NCI-H446 (cell line): ENCODE measurements at regions not wholly inside any gene's neighbourhood (a gene's known extent, or its start where the extent isn't known, plus 50 kb on each side); places are given as distances from the start of the nearest gene placed in this dataset.
"Not testable (repeated sequence)": the region's sequence is repeated elsewhere in the genome, so short reads cannot be mapped to it uniquely, and the experiment has no call there.

ENCODE experiments used
- DNase-seq, 2 experiments: peaks; one replicate each; lab custom pipeline; 2025; lab: John Stamatoyannopoulos, UW

DNA sequence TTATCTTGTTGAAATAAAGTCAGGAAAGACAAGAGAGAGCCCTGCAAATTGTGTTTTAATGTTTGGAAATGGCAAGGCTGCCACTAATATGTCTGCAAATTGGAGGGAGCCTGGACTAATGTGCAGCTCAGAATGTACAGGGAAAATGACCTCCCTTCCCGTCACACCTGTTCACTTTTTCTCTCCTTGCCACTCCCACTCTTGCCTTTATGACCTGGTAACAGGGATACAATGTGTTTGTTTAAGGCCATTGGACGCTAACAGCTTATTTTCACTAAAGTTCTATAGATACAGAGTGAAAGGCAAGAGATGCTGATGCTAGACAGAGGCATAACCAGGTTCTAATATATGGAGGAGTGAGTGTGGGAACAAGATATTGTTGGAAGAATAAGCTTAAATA lies 203.9 kb downstream of the RAB38 start:
- DNase-seq: no peak

DNA sequence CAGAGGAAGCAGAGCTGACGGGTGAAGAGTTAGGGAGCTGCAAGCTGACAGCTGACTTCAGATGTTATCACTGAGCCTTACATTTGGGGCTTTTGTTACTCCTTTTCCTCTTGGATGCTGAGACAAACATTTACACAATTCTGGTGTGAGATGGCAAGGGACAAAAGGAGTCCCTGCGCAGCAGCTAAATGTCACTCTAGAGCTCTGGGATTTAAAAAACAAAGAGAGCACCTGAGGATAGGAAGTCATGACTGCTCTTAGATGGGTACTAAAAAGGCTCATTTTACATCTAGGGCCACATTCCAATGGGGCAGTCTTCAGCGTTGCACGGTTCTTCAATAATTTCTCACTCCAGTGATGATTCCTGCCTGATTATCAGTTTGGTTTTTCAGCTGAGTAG lies 204.5 kb downstream of the RAB38 start:
- no peak for DNase-seq

DNA sequence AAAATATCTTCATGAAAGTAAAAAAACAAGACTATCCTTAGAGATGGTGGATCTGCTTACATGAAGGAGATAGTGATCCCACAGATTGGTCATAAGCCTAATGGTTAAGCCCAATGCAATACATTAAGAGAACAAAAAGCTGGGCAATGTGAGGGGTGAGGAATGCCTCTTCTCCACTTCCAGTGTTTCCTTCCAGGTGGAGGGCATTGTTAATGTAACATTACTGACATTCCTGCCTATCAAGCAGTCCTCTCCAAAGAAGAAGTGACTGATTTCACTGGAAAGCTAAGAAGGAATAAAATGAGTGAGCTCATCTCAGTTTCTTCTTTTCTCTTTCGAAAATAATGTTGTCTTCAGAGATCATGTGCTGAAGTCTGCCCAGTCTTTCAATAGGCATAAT lies 207.8 kb downstream of the RAB38 start:
- no peak for DNase-seq

- DNase-seq: no peak
Measured at GRCh38 chr11:87966694-87967093, 208.5 kb downstream of the RAB38 start.

GRCh38 chr11:87966216-87966615 lies 209.0 kb downstream of the RAB38 start:
- DNase-seq: no peak

DNA sequence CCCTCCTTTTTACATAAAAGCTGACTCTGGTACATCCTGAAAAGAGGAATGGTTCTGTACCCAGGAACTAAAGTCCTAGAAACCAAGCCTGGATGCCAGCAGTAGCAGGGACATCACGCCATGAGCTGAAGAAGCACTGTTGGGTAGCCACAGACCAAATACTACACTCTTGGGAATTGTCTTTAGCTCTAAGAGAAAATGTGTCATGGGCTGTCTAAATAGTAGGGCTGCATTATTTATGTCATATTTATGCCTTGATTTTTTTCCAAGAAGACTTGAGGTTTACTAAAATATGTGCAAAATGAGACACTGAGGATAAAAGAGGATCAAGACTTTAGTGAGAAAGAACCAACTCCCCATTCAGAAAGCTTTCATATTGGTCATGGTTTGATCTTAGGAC lies 213.6 kb downstream of the RAB38 start:
- DNase-seq: no peak

- no peak for DNase-seq
Measured at GRCh38 chr11:87957961-87958360, 217.3 kb downstream of the RAB38 start.

DNA sequence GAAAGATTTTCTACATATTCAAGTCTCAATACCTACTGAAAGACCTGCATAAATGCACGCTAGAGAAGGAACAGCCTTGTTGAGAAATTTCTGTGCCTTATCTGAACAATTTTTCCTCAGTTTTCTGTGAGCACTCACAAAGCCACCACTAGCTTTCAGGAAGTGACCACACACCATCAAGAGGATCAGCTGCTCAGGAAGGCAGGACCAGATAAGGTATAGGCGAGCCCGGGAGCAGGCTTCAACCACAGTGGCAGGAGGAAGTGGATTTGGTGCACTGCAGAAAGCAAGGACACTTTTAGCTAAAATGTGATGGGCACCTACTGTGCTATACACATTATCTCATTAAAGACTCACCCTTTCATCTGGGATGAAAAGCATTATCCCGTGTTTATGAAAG lies 220.8 kb downstream of the RAB38 start:
- no peak for DNase-seq

GRCh38 chr11:87942786-87943185 lies 232.5 kb downstream of the RAB38 start:
- DNase-seq: no peak

- DNase-seq: no peak
Measured at GRCh38 chr11:87934182-87934581, 241.1 kb downstream of the RAB38 start.

- no peak for DNase-seq
Measured at GRCh38 chr11:87926250-87926970, 248.8 kb downstream of the RAB38 start.

GRCh38 chr11:87924125-87924524 lies 251.1 kb downstream of the RAB38 start:
- DNase-seq: no peak

DNA sequence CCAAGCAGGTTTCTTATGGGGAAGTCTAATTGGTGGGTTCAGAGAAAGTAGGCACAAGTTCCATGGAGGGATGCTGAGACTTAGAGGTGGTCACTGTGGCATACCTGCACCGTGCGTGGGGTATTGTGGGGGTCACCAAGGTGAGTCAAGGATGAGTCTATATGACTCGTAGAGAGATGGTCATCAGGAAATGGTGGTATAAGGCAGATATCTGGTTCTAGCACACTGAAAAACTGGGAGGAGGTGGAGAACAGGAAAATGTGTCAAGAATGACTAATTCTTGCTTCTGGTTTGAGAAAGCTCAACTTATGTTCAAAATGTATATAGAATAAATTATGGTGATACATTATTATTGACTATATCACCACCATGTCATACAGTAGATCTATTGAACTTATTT lies 258.1 kb downstream of the RAB38 start:
- DNase-seq: no peak

DNA sequence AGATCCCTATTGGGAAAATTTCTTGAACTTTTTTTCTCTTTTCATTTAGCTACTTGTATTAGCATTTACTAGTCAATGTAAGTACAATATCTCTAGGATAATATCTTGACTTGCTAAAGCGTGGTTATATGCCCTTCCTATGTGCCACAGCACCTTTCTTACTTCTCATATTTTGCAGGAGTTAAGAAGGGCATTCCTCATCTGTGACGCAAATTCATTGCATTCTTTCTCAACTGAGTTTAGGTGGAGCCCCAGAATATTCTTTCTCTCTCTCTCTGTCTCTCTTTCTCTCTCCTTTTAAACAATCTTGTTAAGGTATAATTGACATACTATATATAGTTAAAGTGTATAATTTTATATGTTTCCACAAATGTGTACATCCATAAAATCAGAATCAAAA lies 266.1 kb downstream of the RAB38 start:
- DNase-seq: no peak

DNA sequence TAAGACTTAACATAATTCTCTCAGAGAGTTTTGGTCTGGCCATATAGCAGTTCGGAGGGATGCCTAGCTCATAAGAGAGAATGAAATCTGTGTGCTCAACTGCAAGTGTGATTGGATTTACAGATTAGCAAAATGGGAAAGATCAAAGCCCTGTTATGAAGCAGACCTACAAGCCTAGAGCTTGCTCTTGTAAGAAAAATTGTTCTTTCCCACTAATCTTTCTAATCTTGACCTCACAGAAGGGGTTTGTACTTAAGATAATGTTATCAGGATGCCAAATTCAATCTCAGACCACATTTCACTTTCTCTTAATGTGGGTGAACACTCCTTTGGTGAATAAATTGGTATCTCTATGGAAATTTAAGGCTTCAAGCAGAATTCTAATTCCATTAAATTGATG lies 267.2 kb downstream of the RAB38 start:
- no peak for DNase-seq

DNA sequence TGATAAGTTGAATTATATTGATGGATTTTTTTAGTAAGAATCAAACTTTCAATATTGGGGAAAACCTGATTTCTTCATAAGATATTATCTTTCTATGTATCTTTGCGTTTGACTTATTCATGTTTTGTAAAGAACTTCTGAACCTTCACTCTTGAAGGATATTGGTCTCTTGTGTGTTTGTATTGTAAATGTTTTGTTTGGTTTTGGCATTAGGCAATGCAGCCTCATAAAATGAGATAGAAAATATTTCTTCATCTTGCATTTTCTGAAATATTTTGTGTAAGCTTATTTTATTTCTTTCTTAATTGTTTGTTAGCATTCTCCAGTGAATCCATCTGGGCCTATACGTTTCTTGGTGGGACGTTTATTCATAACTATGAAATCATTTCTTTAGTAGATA lies 271.9 kb downstream of the RAB38 start:
- DNase-seq: no peak

DNA sequence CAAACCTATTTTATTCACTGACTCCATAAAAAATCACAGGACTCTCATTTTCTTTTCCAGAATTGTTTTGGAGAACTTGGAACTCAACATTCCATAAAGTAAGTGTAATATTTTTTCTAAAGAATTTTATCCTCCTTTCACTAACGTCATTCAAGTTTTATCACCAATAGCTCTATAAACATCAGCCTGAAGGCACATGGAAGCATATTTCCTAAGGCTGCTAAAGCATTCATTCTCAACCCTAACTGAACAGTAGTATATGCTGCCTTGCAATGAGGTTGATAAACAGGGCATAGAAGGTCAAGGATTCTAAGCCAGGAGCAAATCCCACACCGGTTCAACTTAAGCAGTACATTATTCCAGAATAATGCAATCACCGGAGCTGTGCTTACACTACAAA lies 273.9 kb downstream of the RAB38 start:
- DNase-seq: no peak

DNA sequence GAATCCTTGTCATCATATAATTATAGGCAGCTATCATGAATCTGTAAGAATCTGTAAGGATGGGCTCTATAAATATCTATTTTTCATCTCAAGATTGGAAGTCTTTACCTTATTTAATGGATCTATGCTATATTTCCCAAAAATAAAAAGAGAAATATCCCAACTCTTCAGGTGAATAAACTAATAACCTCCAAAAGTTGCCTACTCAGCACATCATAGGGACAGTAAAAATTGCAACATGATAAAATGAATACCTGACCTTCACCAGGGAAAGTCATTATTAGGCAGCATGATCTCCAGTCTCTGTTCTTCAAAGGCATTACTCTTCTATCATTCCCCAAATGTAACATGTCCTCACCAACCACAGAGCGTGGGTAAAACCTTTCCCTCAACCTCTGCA lies 277.3 kb downstream of the RAB38 start:
- no peak for DNase-seq

DNA sequence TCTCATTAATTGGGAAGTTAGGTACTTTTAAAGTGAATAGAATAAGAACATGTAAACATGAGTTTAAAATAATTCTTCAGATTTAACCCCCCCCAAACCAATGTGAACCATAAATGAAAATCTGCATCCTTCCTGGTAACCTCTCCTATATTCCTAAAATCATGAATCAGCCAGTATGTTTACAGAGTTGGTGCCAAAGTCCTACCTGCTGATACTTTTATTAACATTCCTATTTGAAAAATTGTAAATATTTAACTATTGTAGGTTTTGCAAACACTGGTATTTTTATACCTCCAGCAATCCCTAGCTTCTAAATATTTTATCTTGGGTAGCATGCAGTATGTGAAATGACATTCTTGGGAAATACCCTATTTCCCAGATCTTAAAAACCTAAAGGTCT lies 278.2 kb downstream of the RAB38 start:
- no peak for DNase-seq

DNA sequence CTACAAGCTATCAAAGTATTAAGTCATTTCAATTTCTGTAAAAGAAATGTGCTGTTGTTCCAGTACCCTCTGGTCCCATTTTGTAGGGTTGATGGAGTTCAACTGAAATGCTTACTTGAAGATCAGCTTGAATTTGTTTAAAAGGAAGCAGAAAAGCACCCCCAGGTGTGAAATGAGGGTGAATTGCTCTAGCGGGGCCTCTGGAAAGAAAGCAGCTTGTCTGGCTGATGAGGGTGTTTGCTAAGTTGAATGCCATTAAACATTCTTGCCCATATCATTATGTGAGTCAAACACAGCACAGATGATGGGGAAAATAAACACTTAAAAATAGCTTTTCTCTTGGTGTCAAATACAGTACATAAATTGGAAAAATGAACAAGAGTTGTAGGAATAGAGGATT lies 280.3 kb downstream of the RAB38 start:
- DNase-seq: no peak

GRCh38 chr11:87892291-87892690 lies 283.0 kb downstream of the RAB38 start:
- no peak for DNase-seq

DNA sequence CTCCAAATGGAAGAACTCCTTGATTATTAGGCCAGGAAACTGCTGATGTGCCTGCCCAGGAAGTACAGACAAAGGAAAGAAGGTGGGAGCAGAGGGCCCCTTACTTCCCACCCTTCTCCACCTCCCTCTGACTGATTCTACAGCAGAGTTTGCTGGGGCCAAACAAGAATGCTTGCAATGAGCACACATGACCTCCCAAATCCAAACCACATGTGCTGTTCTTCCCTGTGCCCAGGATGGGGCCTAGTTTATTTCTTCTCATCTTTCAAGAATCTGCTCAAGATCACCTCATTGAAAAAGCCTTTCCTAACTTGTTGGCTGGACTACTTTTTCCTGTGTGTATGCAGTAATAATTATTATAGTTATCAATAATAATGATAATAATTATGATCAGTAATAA lies 286.1 kb downstream of the RAB38 start:
- DNase-seq: no peak

GRCh38 chr11:87885084-87885483 lies 290.2 kb downstream of the RAB38 start:
- DNase-seq: not testable (repeated sequence)

DNA sequence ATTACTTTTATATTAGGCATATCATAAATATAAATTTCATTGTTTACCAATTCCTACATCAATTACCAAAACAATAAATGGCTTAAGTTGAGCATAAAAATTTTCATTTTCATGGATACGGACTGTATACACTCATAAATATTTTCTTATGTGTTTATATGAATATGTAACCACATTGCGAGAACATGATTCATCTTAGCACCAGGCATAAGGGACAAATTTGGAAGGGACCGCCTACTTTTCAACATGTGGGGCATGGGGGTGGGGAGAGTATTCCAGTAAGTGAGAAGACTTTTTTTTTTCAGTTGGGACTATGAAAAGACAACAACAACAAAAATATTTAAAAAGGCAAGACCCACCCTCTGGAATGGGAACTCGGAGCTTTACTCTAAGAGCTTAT lies 296.1 kb downstream of the RAB38 start:
- DNase-seq: no peak
